GM12872 (cell line): ENCODE measurements at regions not wholly inside any gene's neighbourhood (a gene's known extent, or its start where the extent isn't known, plus 50 kb on each side); places are given as distances from the start of the nearest gene placed in this dataset.

Experiments used
- TF ChIP-seq, protein P1 (sequence below): IDR thresholded peaks from 3 replicates; pipeline ENCODE4 v1.5.1; 2011; ENCODE audit warnings: low read depth, mild to moderate bottlenecking, low read length, moderate library complexity; ENCODE audit not compliant: insufficient read depth

DNA sequence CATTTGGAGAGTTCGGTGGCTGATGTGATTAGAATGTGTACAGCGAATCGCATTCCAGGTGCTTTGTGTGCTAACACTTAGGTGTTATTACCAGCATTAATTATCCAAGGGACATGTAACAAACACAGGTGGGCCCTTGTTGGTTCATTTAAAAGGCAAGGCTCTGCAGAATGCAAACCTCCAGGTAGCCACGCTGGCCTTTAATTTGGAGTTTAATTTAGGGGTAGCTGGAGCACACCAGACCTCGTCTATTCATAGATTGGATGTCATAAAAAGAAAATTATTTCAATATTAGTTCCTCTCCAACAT is 191.1 kb downstream of the MAT2B start:
- TF ChIP-seq, protein P1, sequence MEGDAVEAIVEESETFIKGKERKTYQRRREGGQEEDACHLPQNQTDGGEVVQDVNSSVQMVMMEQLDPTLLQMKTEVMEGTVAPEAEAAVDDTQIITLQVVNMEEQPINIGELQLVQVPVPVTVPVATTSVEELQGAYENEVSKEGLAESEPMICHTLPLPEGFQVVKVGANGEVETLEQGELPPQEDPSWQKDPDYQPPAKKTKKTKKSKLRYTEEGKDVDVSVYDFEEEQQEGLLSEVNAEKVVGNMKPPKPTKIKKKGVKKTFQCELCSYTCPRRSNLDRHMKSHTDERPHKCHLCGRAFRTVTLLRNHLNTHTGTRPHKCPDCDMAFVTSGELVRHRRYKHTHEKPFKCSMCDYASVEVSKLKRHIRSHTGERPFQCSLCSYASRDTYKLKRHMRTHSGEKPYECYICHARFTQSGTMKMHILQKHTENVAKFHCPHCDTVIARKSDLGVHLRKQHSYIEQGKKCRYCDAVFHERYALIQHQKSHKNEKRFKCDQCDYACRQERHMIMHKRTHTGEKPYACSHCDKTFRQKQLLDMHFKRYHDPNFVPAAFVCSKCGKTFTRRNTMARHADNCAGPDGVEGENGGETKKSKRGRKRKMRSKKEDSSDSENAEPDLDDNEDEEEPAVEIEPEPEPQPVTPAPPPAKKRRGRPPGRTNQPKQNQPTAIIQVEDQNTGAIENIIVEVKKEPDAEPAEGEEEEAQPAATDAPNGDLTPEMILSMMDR = no peak

DNA sequence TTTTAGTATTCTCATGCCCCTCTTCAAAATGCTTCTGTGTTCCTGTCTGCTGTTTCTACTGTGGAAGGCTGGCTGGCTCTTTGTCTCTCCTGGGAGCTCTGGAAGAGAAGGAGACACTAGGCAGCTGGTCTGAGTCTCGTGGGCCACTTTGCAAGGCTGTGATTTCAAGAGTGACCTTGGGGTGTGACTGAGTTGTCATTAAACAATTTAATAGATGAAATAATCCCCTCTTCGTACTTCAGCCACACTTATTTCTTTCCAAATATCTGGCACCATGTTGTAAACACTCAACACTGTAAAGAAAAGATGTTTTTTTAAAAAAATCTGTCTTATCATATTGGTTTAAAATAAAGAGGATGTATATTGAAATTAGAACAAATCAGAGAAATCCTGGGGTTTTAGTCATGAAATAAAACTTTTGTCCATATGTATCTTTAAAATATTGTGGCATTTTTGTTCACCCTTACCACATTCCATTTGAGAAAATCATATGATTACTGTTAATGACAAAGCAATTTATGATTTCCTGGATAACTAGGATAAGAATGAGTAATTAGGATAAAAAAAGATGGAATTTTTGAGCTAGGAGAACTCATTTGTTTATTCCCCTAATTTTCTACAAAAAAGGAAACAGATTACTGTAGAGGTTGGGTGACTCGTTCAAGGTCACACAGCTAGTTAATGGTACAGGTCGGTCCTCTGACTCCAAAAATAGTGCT is 200.8 kb downstream of the MAT2B start:
- TF ChIP-seq, protein P1 = no peak

DNA sequence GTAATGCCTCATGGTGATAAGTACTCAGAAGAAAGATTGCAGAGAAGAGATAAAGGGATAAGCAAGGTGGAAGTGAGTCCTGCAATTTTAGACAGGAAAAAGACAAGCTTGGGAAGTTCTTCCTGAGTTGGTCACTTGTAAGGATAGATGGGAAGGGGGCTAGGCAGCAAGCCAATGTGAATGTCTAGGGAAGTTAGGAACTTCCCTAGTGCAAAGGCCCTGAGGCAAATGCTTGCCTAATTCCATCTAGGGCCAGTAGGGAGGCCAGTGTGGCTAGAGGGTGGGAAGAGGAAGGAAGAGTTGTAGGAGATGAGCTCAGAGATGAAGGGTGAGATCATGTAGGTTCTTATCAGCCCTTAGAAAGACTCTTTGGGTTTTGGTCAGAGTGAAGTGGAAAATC is 206.6 kb downstream of the MAT2B start:
- TF ChIP-seq, protein P1 = no peak

DNA sequence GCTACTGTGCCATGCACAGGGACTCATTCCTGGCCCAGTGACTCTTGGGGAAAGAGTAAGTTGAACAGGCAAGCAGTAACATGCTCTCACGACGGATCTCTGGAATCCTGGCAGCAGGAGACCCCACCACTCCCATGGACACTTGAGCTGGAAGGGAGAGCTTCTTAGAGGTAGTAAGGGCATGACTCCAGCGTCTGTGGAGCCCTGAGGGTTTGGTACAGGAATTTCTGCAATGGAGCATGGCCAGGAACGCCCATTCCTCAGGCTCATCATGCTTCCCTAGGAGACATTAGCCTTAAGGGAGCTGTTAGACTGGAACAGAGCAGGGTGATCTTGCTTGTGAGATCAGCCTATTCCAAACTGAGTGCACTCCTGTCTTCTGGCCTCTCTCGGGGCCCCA is 212.9 kb downstream of the MAT2B start:
- TF ChIP-seq, protein P1 = no peak

DNA sequence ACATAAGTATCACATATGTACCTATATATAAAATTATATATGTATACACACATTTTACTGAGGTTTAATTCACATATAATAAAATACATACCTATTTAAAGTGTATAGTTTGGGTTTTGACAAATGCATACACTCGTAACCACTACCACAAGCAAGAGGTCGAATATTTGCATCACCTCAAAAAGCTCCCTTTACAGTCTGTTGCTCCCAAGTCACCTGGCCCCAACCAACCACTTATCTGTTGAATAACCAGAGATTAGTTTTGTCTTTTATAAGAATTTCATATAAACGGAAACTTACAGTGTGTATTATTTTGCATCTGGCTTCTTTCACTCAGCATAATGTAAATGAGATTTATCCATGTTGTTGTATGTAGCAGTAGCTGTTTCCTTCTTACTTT is 218.9 kb downstream of the MAT2B start:
- TF ChIP-seq, protein P1 = no peak

DNA sequence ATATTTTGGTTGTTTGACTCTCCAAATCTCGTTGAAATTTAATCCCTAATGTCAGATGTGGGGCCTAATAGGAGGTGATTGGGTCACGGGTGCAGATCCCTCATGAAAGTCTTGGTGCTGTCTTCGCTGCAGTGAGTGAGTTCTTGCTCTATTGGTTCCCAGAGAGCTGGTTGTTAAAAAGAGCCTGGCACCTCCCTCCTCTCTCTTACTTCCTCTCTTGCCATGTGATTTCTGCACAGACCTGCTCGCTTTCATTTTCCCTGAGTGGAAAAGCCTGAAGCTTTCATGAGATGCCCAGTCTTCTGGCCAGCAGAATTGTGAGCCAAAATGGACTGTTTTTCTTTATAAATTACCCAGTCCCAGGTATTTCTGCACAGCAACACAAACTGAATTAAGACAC is 221.6 kb downstream of the MAT2B start:
- TF ChIP-seq, protein P1 = no peak

DNA sequence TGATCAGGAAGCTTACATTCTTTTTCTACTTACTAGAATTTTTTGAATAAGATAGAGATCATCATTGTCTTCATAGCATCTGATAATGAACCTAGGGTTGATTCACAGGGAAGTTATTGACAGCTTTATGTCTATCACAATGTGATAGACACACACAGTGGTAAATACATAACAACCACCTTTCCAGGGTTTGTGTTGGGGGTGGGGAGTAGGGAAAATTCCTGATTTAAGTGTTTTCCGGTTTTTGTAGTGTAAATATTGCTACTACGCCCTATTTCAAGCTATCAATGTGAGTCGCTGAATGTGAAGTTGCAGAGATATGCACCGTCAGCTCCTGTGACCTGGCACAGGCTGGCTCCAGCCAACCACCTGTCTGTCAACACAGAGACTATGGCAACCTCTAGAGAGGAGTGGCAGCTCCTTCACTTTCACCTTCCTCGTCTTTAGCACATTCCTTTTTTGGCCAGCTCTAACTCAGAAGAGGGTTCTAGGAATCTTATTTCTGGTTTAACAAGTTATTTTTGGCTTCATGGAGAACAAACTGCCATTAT is 224.9 kb downstream of the MAT2B start:
- TF ChIP-seq, protein P1 = no peak
